Liver (tissue), 8 donors: ENCODE measurements at regions not wholly inside any gene's neighbourhood (a gene's known extent, or its start where the extent isn't known, plus 50 kb on each side); places are given as distances from the start of the nearest gene placed in this dataset.

ENCODE experiments used
- DNase-seq: peaks from one replicate; pipeline ENCODE4 v3.0.0-alpha.2; 2017; ENCODE audit warnings: low spot score
- H3K27ac ChIP-seq, 2 donors: one replicate each; pipeline ENCODE4 v1.7.0; 2013; ENCODE audit warnings: inconsistent platforms in 2 of 2, low read length in 2 of 2, control low read depth in 1 of 2, low read depth in 1 of 2, mild to moderate bottlenecking in 1 of 2
- H3K27me3 ChIP-seq, 4 donors: one replicate each; pipeline versions ENCODE4 v1.6.1 to v1.7.0; 2013; ENCODE audit warnings: low read length in 3 of 4, inconsistent platforms in 1 of 4, mild to moderate bottlenecking in 1 of 4, moderate library complexity in 1 of 4; ENCODE audit not compliant: control insufficient read depth in 4 of 4, insufficient read depth in 4 of 4
- H3K36me3 ChIP-seq, 4 donors: one replicate each; pipeline versions ENCODE4 v1.6.1 to v1.7.0; 2013; ENCODE audit warnings: low read length in 3 of 4, mild to moderate bottlenecking in 3 of 4, low read depth in 1 of 4, moderate library complexity in 1 of 4; ENCODE audit not compliant: control insufficient read depth in 4 of 4, insufficient read depth in 3 of 4
- H3K4me1 ChIP-seq, 4 donors: one replicate each; pipeline versions ENCODE4 v1.6.1 to v1.7.0; 2013; ENCODE audit warnings: low read length in 3 of 4, mild to moderate bottlenecking in 3 of 4, moderate library complexity in 1 of 4; ENCODE audit not compliant: control insufficient read depth in 4 of 4, insufficient read depth in 4 of 4
- H3K4me3 ChIP-seq, 3 donors: one replicate each; pipeline versions ENCODE4 v1.6.1 to v1.7.0; 2013; ENCODE audit warnings: low read length in 3 of 3, control low read depth in 1 of 3, low read depth in 1 of 3, mild to moderate bottlenecking in 1 of 3
- H3K9ac ChIP-seq, 2 donors: one replicate each; pipeline ENCODE4 v1.7.0; 2013; ENCODE audit warnings: low read length in 2 of 2, mild to moderate bottlenecking in 2 of 2, moderate library complexity in 2 of 2, control low read depth in 1 of 2, low read depth in 1 of 2
- H3K9me3 ChIP-seq, 4 donors: one replicate each; pipeline versions ENCODE4 v1.6.1 to v1.7.0; 2013; ENCODE audit warnings: low read length in 3 of 4; ENCODE audit not compliant: control insufficient read depth in 4 of 4
- ATF3 ChIP-seq: IDR thresholded peaks from 2 replicates; pipeline ENCODE4 v1.6.1; 2016; ENCODE audit warnings: antibody characterized with exemption
- CTCF ChIP-seq: fragments of 150-350 bp; IDR thresholded peaks from 2 replicates; pipeline ENCODE4 v1.5.1; 2017; ENCODE audit warnings: improper control_type of control experiment, low read depth, low read length; ENCODE audit not compliant: missing input control
- EGR1 ChIP-seq, 2 donors: IDR thresholded peaks; 2 replicates each; pipeline ENCODE4 v1.6.1; 2016 to 2018; ENCODE audit warnings: antibody characterized with exemption in 2 of 2, low read depth in 2 of 2
- FOXA1 ChIP-seq: IDR thresholded peaks from 2 replicates; pipeline ENCODE4 v1.6.1; 2016; ENCODE audit warnings: antibody characterized with exemption
- FOXA2 ChIP-seq: IDR thresholded peaks from 2 replicates; pipeline ENCODE4 v1.6.1; 2016; ENCODE audit warnings: antibody characterized with exemption
- GABPA ChIP-seq, 2 donors: IDR thresholded peaks in 1 of 2; conservative IDR thresholded peaks in 1 of 2; 2 replicates each; pipeline ENCODE4 v1.6.1; 2016; ENCODE audit warnings: antibody characterized with exemption in 2 of 2, mild to moderate bottlenecking in 1 of 2, moderate library complexity in 1 of 2
- HNF4A ChIP-seq, 2 donors: conservative IDR thresholded peaks; 2 replicates each; pipeline ENCODE4 v1.6.1; 2016; ENCODE audit warnings: antibody characterized with exemption in 2 of 2, mild to moderate bottlenecking in 2 of 2
- HNF4G ChIP-seq: IDR thresholded peaks from 2 replicates; pipeline ENCODE4 v1.6.1; 2016; ENCODE audit warnings: antibody characterized with exemption
- JUND ChIP-seq, 2 donors: IDR thresholded peaks; 2 replicates each; pipeline ENCODE4 v1.6.1; 2016; ENCODE audit warnings: antibody characterized with exemption in 2 of 2
- MAX ChIP-seq: IDR thresholded peaks from 2 replicates; pipeline ENCODE4 v1.6.1; 2016; ENCODE audit warnings: antibody characterized with exemption
- NR2F2 ChIP-seq: IDR thresholded peaks from 2 replicates; pipeline ENCODE4 v1.6.1; 2016; ENCODE audit warnings: antibody characterized with exemption
- RAD21 ChIP-seq, 2 donors: IDR thresholded peaks; 2 replicates each; pipeline ENCODE4 v1.6.1; 2016; ENCODE audit warnings: antibody characterized with exemption in 2 of 2, mild to moderate bottlenecking in 2 of 2
- REST ChIP-seq: IDR thresholded peaks from 2 replicates; pipeline ENCODE4 v1.6.1; 2016; ENCODE audit warnings: antibody characterized with exemption, mild to moderate bottlenecking
- RXRA ChIP-seq, 2 donors: IDR thresholded peaks; 2 replicates each; pipeline ENCODE4 v1.6.1; 2017 to 2018; ENCODE audit warnings: antibody characterized with exemption in 2 of 2, mild to moderate bottlenecking in 1 of 2
- SP1 ChIP-seq: IDR thresholded peaks from 2 replicates; pipeline ENCODE4 v1.6.1; 2018; ENCODE audit warnings: antibody characterized with exemption, mild to moderate bottlenecking
- TAF1 ChIP-seq: conservative IDR thresholded peaks from 2 replicates; pipeline ENCODE4 v1.6.1; 2016; ENCODE audit warnings: antibody characterized with exemption, mild to moderate bottlenecking
- YY1 ChIP-seq: IDR thresholded peaks from 2 replicates; pipeline ENCODE4 v1.6.1; 2016; ENCODE audit warnings: antibody characterized with exemption, mild to moderate bottlenecking
- ZBTB33 ChIP-seq: IDR thresholded peaks from 2 replicates; pipeline ENCODE4 v1.6.1; 2016; ENCODE audit warnings: antibody characterized with exemption
- WGBS: extraction: QIAGEN DNeasy Blood & Tissue Kit; methylation state at CpG from one replicate; pipeline ENCODE4 v1.1.7; 2013; 5-methylcytosine and 5-hydroxymethylcytosine counted together
- donor health status: healthy.
- donor health status: healthy.
- donor health status: healthy.
- donor health status: healthy.
- donor health status: healthy.

GRCh38 chr5:3320317-3320875 is 275.2 kb upstream of the IRX1 start:
- 75% methylated on average over 19 of the region's 19 CpGs for WGBS

More at GRCh38 chr5:3320317-3320875, 275.2 kb upstream of the IRX1 start:
- DNase-seq: no peak
- H3K9me3 ChIP-seq: no peaks in the 10 kb centered on the region
- H3K36me3 ChIP-seq: no peaks in the 10 kb centered on the region
- H3K27ac ChIP-seq: no peak overlapping the region
- TF ChIP-seq EGR1 (IDR thresholded peaks at IDR 0.05; ENCODE audit: low read depth in 2 of 2) (no peak), RAD21 (IDR thresholded peaks at IDR 0.05) (no peak), JUND (IDR thresholded peaks at IDR 0.05) (no peak), NR2F2 (no peak), FOXA2 (no peak), MAX (no peak), RXRA (IDR thresholded peaks at IDR 0.05) (no peak), ZBTB33 (no peak), TAF1 (no peak), CTCF (no peak), SP1 (no peak), YY1 (no peak), HNF4G (no peak), ATF3 (no peak), HNF4A (conservative IDR thresholded peaks at IDR 0.05) (no peak), REST (no peak), FOXA1 (no peak), GABPA (IDR thresholded peaks at IDR 0.05 in 1 of 2, conservative IDR thresholded peaks at IDR 0.05 in 1 of 2) (no peak)
- H3K4me3 ChIP-seq: no peak overlapping the region
- no peak overlapping the region for H3K9ac ChIP-seq
- no peaks in the 10 kb centered on the region for H3K4me1 ChIP-seq
- H3K27me3 ChIP-seq: no peaks in the 10 kb centered on the region
